ENCODE measurements at regions not wholly inside any gene's neighbourhood (a gene's known extent, or its start where the extent isn't known, plus 50 kb on each side); places are given as distances from the start of the nearest gene placed in this dataset.

DNA sequence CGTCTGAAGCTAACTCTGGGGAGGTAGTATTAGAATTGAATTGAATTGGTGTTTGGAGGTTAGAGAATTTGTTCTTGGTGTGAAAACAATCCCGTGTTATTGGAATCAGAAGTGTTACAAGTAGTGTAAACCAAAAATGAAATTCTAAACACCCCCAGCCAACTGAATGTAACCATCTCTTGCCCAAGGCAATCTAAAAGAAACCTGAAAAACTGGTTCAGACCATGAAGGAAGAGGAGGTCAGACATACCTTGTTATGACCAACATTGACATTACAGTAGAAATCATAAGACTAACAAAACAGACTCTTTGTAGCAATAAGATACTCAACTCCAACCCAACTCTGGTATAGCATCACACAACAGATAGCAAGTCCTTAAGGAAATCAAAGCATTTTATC is 159.0 kb downstream of the TUSC1 start:
- Histone ChIP-seq H3K4me3 (replicated peaks in 1 of 4; ENCODE audit: control extremely low read depth in 1 of 4, insufficient read depth in 1 of 4, low read depth in 3 of 4, low read length in 4 of 4) (no peak overlapping the region), H4K20me1 (ENCODE audit: control insufficient read depth, extremely low read depth, insufficient read depth, low read length) (no peaks in the 10 kb centered on the region), H3K4me2 (ENCODE audit: extremely low read depth, insufficient read depth, low read length) (no peak overlapping the region), H3K79me2 (ENCODE audit: control insufficient read depth, insufficient read depth, low read length) (no peaks in the 10 kb centered on the region), H3K4me1 (ENCODE audit: control insufficient read depth, extremely low read depth, insufficient read depth, low read length) (no peaks in the 10 kb centered on the region), H2AFZ (ENCODE audit: low read length) (no peak overlapping the region), H3K9me3 (ENCODE audit: control insufficient read depth, insufficient read depth, low read depth, low read length) (no peaks in the 10 kb centered on the region), H3K27ac (ENCODE audit: insufficient read depth, low read length) (no peak overlapping the region), H3K9ac (ENCODE audit: insufficient read depth, low read length) (no peak overlapping the region), H3K36me3 (ENCODE audit: control insufficient read depth, insufficient read depth, low read length) (no peaks in the 10 kb centered on the region), H3K27me3 (ENCODE audit: control insufficient read depth, insufficient read depth, low read length) (no peaks in the 10 kb centered on the region)
- no peak for TF ChIP-seq EZH2 (IDR thresholded peaks at IDR 0.05; ENCODE audit: low read length, missing control alignments)
- TF ChIP-seq, protein P1, sequence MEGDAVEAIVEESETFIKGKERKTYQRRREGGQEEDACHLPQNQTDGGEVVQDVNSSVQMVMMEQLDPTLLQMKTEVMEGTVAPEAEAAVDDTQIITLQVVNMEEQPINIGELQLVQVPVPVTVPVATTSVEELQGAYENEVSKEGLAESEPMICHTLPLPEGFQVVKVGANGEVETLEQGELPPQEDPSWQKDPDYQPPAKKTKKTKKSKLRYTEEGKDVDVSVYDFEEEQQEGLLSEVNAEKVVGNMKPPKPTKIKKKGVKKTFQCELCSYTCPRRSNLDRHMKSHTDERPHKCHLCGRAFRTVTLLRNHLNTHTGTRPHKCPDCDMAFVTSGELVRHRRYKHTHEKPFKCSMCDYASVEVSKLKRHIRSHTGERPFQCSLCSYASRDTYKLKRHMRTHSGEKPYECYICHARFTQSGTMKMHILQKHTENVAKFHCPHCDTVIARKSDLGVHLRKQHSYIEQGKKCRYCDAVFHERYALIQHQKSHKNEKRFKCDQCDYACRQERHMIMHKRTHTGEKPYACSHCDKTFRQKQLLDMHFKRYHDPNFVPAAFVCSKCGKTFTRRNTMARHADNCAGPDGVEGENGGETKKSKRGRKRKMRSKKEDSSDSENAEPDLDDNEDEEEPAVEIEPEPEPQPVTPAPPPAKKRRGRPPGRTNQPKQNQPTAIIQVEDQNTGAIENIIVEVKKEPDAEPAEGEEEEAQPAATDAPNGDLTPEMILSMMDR (conservative IDR thresholded peaks at IDR 0.05 in 1 of 2, IDR thresholded peaks at IDR 0.05 in 1 of 2; ENCODE audit: low read depth in 1 of 2, low read length in 2 of 2): no peak
- no peak for DNase-seq (ENCODE audit: low read depth in 2 of 2)

DNA sequence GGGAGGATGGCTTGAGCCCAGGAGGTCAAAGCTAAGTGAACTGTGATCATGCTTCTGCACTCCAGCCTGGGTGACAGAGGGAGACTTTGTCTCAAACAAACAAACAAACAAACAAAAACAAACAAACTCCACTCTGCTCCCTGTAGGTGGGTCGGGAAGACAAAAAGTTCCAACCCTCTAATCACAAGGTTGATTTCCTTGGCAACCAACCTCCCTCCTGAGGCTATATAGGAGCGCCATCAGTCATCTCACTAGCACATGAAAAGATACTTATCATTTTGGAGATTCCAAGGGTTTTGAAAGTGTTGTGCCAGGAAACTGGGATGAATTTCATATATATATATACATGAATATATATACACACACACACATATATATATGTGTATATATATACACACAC is 160.5 kb downstream of the TUSC1 start:
- no peaks in the 10 kb centered on the region for H3K4me1 ChIP-seq (ENCODE audit: control insufficient read depth, extremely low read depth, insufficient read depth, low read length)
- no peak overlapping the region for H2AFZ ChIP-seq (ENCODE audit: low read length)
- H3K9me3 ChIP-seq (ENCODE audit: control insufficient read depth, insufficient read depth, low read depth, low read length): no peaks in the 10 kb centered on the region
- no peaks in the 10 kb centered on the region for H3K27me3 ChIP-seq (ENCODE audit: control insufficient read depth, insufficient read depth, low read length)
- no peaks in the 10 kb centered on the region for H3K79me2 ChIP-seq (ENCODE audit: control insufficient read depth, insufficient read depth, low read length)
- H3K9ac ChIP-seq (ENCODE audit: insufficient read depth, low read length): no peak overlapping the region
- H3K27ac ChIP-seq (ENCODE audit: insufficient read depth, low read length): no peak overlapping the region
- no peak overlapping the region for H3K4me3 ChIP-seq (replicated peaks in 1 of 4; ENCODE audit: control extremely low read depth in 1 of 4, insufficient read depth in 1 of 4, low read depth in 3 of 4, low read length in 4 of 4)
- DNase-seq (ENCODE audit: low read depth in 2 of 2): no peak
- H4K20me1 ChIP-seq (ENCODE audit: control insufficient read depth, extremely low read depth, insufficient read depth, low read length): no peaks in the 10 kb centered on the region
- no peak overlapping the region for H3K4me2 ChIP-seq (ENCODE audit: extremely low read depth, insufficient read depth, low read length)
- no peaks in the 10 kb centered on the region for H3K36me3 ChIP-seq (ENCODE audit: control insufficient read depth, insufficient read depth, low read length)
- TF ChIP-seq, protein P1 (conservative IDR thresholded peaks at IDR 0.05 in 1 of 2, IDR thresholded peaks at IDR 0.05 in 1 of 2; ENCODE audit: low read depth in 1 of 2, low read length in 2 of 2): no peak
- TF ChIP-seq EZH2 (IDR thresholded peaks at IDR 0.05; ENCODE audit: low read length, missing control alignments): no peak

DNA sequence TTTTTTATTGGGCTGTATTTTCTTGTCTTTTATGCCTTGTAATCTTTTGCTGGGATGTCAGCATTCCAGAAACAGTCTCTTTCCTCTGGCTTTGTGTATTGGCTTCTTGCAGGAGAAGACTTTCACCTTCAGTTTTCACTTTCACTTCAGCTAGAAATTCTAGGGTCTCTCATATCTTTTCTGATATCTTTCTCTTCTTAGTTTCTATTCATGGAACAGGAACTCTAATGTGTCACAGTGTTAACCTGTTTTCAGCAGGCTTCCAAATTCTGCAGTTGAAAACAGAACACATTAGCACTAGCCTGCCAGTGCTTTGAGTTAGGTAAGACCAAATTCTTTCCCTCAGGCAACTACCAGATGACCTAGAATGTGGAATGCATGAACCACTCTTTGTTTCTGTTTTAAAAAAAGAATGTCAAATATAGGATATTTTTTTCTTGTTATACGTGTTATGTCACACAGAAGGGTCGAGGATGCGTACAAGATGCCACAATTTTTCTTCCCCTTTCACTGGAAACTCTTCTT is 164.7 kb downstream of the TUSC1 start:
- H3K4me2 ChIP-seq (ENCODE audit: extremely low read depth, insufficient read depth, low read length): no peak overlapping the region
- DNase-seq (ENCODE audit: low read depth in 2 of 2): no peak
- H3K27ac ChIP-seq (ENCODE audit: insufficient read depth, low read length): no peak overlapping the region
- no peaks in the 10 kb centered on the region for H3K27me3 ChIP-seq (ENCODE audit: control insufficient read depth, insufficient read depth, low read length)
- no peaks in the 10 kb centered on the region for H3K36me3 ChIP-seq (ENCODE audit: control insufficient read depth, insufficient read depth, low read length)
- H3K9me3 ChIP-seq (ENCODE audit: control insufficient read depth, insufficient read depth, low read depth, low read length): no peaks in the 10 kb centered on the region
- no peak overlapping the region for H2AFZ ChIP-seq (ENCODE audit: low read length)
- H3K9ac ChIP-seq (ENCODE audit: insufficient read depth, low read length): no peak overlapping the region
- TF ChIP-seq, protein P1 (conservative IDR thresholded peaks at IDR 0.05 in 1 of 2, IDR thresholded peaks at IDR 0.05 in 1 of 2; ENCODE audit: low read depth in 1 of 2, low read length in 2 of 2): no peak
- TF ChIP-seq EZH2 (IDR thresholded peaks at IDR 0.05; ENCODE audit: low read length, missing control alignments): no peak
- no peaks in the 10 kb centered on the region for H3K79me2 ChIP-seq (ENCODE audit: control insufficient read depth, insufficient read depth, low read length)
- no peaks in the 10 kb centered on the region for H3K4me1 ChIP-seq (ENCODE audit: control insufficient read depth, extremely low read depth, insufficient read depth, low read length)
- no peak overlapping the region for H3K4me3 ChIP-seq (replicated peaks in 1 of 4; ENCODE audit: control extremely low read depth in 1 of 4, insufficient read depth in 1 of 4, low read depth in 3 of 4, low read length in 4 of 4)
- no peaks in the 10 kb centered on the region for H4K20me1 ChIP-seq (ENCODE audit: control insufficient read depth, extremely low read depth, insufficient read depth, low read length)
